HepG2 (cell line): ENCODE measurements at regions not wholly inside any gene's neighbourhood (a gene's known extent, or its start where the extent isn't known, plus 50 kb on each side); places are given as distances from the start of the nearest gene placed in this dataset.

ENCODE experiments used
- ATAC-seq: fragments of 200-7000 bp; cut with Tn5 transposase; 3 replicates; pipeline ENCODE4 v1.9.1; 2020; ENCODE audit warnings: mild to moderate bottlenecking, moderate library complexity
- BruUV-seq: library from RNA; stranded (reverse); fragments of 400-500 nt; replicated peaks from 2 replicates; lab custom pipeline; 2021; lab: Mats Ljungman, UMichigan
- CTCF ChIA-PET: fragments of 300-600 bp; formaldehyde crosslinking; extraction: SDS; loops from one replicate; lab custom pipeline; 2021; ENCODE audit warnings: low total read pairs, inconsistent platforms, low intra/inter-chr PET ratio; lab: Yijun Ruan, JAX
- POLR2A ChIA-PET: fragments of 350-600 bp; sonication (Branson Sonifier 250); formaldehyde crosslinking; loops from one replicate; lab custom pipeline; 2020; ENCODE audit warnings: antibody characterized with exemption, inconsistent platforms; lab: Yijun Ruan, JAX
- DNase-seq: peaks from one replicate; pipeline ENCODE4 v3.0.0-alpha.2; 2015; ENCODE audit warnings: low spot score
- FAIRE-seq: peaks from 3 replicates; lab custom pipeline; 2011; peaks lifted over from hg19 to GRCh38; lab: Jason Lieb, UNC
- H2AFZ ChIP-seq: one replicate; pipeline ENCODE4 v1.6.1; 2011; ENCODE audit warnings: low read length, inconsistent platforms
- H3K27ac ChIP-seq: fragments of 300-600 bp; 3 replicates; pipeline ENCODE4 v1.8.0; 2011; ENCODE audit warnings: mixed run types, mild to moderate bottlenecking, mixed read lengths, low read length, inconsistent platforms; ENCODE audit not compliant: insufficient read depth; ENCODE audit errors: extremely low read length
- H3K27me3 ChIP-seq, 2 experiments: fragments of 200-600 bp in 1 of 2; 2 replicates in 1 of 2; 3 replicates in 1 of 2; pipeline versions ENCODE4 v1.6.0 to v1.8.0; 2011; ENCODE audit warnings: low read length in 2 of 2, mild to moderate bottlenecking in 2 of 2, moderate library complexity in 2 of 2, inconsistent platforms in 1 of 2; ENCODE audit not compliant: insufficient read depth in 2 of 2, control insufficient read depth in 1 of 2
- H3K36me3 ChIP-seq, 2 experiments: fragments of 200-600 bp in 1 of 2; replicated peaks in 1 of 2; 2 replicates in 1 of 2; 3 replicates in 1 of 2; pipeline versions ENCODE4 v1.5.1 to v1.8.0; 2011; ENCODE audit warnings: low read length in 2 of 2, inconsistent platforms in 1 of 2; ENCODE audit not compliant: insufficient read depth in 2 of 2, control insufficient read depth in 1 of 2
- H3K4me1 ChIP-seq: 2 replicates; pipeline ENCODE4 v1.5.1; 2012; ENCODE audit warnings: low read length, inconsistent platforms; ENCODE audit not compliant: insufficient read depth
- H3K4me2 ChIP-seq: 2 replicates; pipeline ENCODE4 v1.6.0; 2011; ENCODE audit warnings: low read depth, low read length, inconsistent platforms
- H3K4me3 ChIP-seq, 3 experiments: fragments of 200-600 bp in 1 of 3; sonication (generic), shearing (Covaris generic) in 1 of 3; replicated peaks in 1 of 3; 2 replicates each; pipeline ENCODE4 v1.5.1; 2011 to 2016; ENCODE audit warnings: low read length in 3 of 3, inconsistent platforms in 2 of 3, low read depth in 2 of 3, mild to moderate bottlenecking in 2 of 3, control low read depth in 1 of 3, mixed read lengths in 1 of 3; ENCODE audit not compliant: insufficient read depth in 1 of 3
- H3K79me2 ChIP-seq: one replicate; pipeline ENCODE4 v1.6.1; 2011; ENCODE audit warnings: low read length, inconsistent platforms; ENCODE audit not compliant: insufficient read depth
- H3K9ac ChIP-seq: 2 replicates; pipeline ENCODE4 v1.6.0; 2011; ENCODE audit warnings: mild to moderate bottlenecking, low read depth, low read length, inconsistent platforms; ENCODE audit not compliant: insufficient read depth
- H3K9me3 ChIP-seq: 2 replicates; pipeline ENCODE4 v1.5.1; 2012; ENCODE audit warnings: mild to moderate bottlenecking, low read length
- H4K20me1 ChIP-seq: 2 replicates; pipeline ENCODE4 v1.6.0; 2011; ENCODE audit warnings: inconsistent platforms, mild to moderate bottlenecking, low read length, moderate library complexity; ENCODE audit not compliant: insufficient read depth
- BCLAF1 ChIP-seq: fragments of 450-650 bp; IDR thresholded peaks from 2 replicates; pipeline ENCODE4 v1.6.1; 2017; ENCODE audit warnings: mild to moderate bottlenecking
- MAFF ChIP-seq: IDR thresholded peaks from 2 replicates; pipeline ENCODE4 v1.6.1; 2011; ENCODE audit warnings: low read depth, low read length, improper control_type of control experiment
- SOX13 ChIP-seq, 3 experiments: fragments of 450-650 bp in 1 of 3; sonication (generic) in 1 of 3; formaldehyde crosslinking in 1 of 3; IDR thresholded peaks in 2 of 3; conservative IDR thresholded peaks in 1 of 3; 2 replicates each; pipeline versions ENCODE4 v1.5.0 to v1.6.1; 2016 to 2020; ENCODE audit warnings: antibody characterized with exemption in 1 of 3, mild to moderate bottlenecking in 1 of 3, missing compliant biosample characterization in 1 of 3, missing genetic modification reagents in 1 of 3, moderate library complexity in 1 of 3
- TRAFD1 ChIP-seq: sonication (generic); formaldehyde crosslinking; IDR thresholded peaks from 2 replicates; pipeline ENCODE4 v1.5.1; 2020; ENCODE audit warnings: missing genetic modification reagents, mild to moderate bottlenecking, borderline replicate concordance
- ZBED4 ChIP-seq: sonication (generic); formaldehyde crosslinking; IDR thresholded peaks from 2 replicates; pipeline ENCODE4 v1.4.0; 2020; ENCODE audit warnings: missing genetic modification reagents, borderline replicate concordance
- ZNF282 ChIP-seq: fragments of 450-650 bp; IDR thresholded peaks from 2 replicates; pipeline ENCODE4 v1.6.1; 2018; ENCODE audit not compliant: partially characterized antibody
- ZNF530 ChIP-seq: sonication (generic); formaldehyde crosslinking; IDR thresholded peaks from 2 replicates; pipeline ENCODE4 v1.5.0; 2020; ENCODE audit warnings: low read depth, mild to moderate bottlenecking, missing genetic modification reagents
- ZNF550 ChIP-seq: sonication (generic); formaldehyde crosslinking; IDR thresholded peaks from 2 replicates; pipeline ENCODE4 v1.4.0; 2020; ENCODE audit warnings: mild to moderate bottlenecking, missing genetic modification reagents, borderline replicate concordance
- ZNF616 ChIP-seq: sonication (generic); formaldehyde crosslinking; IDR thresholded peaks from 2 replicates; pipeline ENCODE4 v1.5.0; 2020; ENCODE audit warnings: low read depth, mild to moderate bottlenecking, missing genetic modification reagents
- ZNF747 ChIP-seq: sonication (generic); formaldehyde crosslinking; IDR thresholded peaks from 2 replicates; pipeline ENCODE4 v1.8.1; 2023; ENCODE audit warnings: missing genetic modification reagents, mild to moderate bottlenecking, borderline replicate concordance
- WGBS: methylation state at CpG from one replicate; pipeline ENCODE4 v1.1.6; 2017; ENCODE audit warnings: low lambda C conversion rate; 5-methylcytosine and 5-hydroxymethylcytosine counted together
- in situ Hi-C: cut with HindIII; loops from 2 replicates; pipeline ENCODE4 v1.10.0; 2017; ENCODE audit warnings: low pct_unique_long_range_greater_than_20kb; ENCODE audit not compliant: extremely low pct_ligation_motif_present
- intact Hi-C: fragments of 100-400 bp; cut with micrococcal nuclease; formaldehyde crosslinking; loops from one replicate; pipeline ENCODE4 v1.10.0; 2022; ENCODE audit not compliant: unreplicated experiment

GRCh38 chr5:152140347-152140746, 215.7 kb upstream of the GLRA1 start (continued):
- TF ChIP-seq ZNF530 (CRISPR knock-in tag) = no peak
- no peak for TF ChIP-seq SOX13 (IDR thresholded peaks at IDR 0.05)
- TF ChIP-seq SOX13 (CRISPR knock-in tag; conservative IDR thresholded peaks at IDR 0.05 in 1 of 2, IDR thresholded peaks at IDR 0.05 in 1 of 2) = no peak
- TF ChIP-seq TRAFD1 = no peak
- TF ChIP-seq MAFF = no peak
- no peak for TF ChIP-seq BCLAF1
- TF ChIP-seq ZNF747 (CRISPR knock-in tag) = no peak
- TF ChIP-seq ZNF282 = no peak
- TF ChIP-seq ZNF550 (CRISPR knock-in tag) = no peak
- no peak for TF ChIP-seq ZNF616 (CRISPR knock-in tag)
- TF ChIP-seq, all 625 proteins: peak for 0

- CTCF ChIA-PET = no interaction called here
- no peaks in the 10 kb centered on the region for H3K4me1 ChIP-seq
- intact Hi-C loops (no loop called here), in situ Hi-C loops (no loop called here)
- H3K4me2 ChIP-seq = no peak overlapping the region
- no peaks in the 10 kb centered on the region for H4K20me1 ChIP-seq
- ATAC-seq (no peak), DNase-seq (no peak), FAIRE-seq (no peak)
- H3K27me3 ChIP-seq = no peaks in the 10 kb centered on the region
- H3K9ac ChIP-seq = no peak overlapping the region
- H3K9me3 ChIP-seq = no peaks in the 10 kb centered on the region
- H3K79me2 ChIP-seq = no peaks in the 10 kb centered on the region
- no peak overlapping the region for H3K27ac ChIP-seq
- TF ChIP-seq ZBED4 (CRISPR knock-in tag) (no peak), TRAFD1 (no peak)
- no peak overlapping the region for H3K4me3 ChIP-seq
- BruUV-seq = no TSS peak
- no peaks in the 10 kb centered on the region for H3K36me3 ChIP-seq
- 0% methylated on average over 4 of the region's 4 CpGs for WGBS
- POLR2A ChIA-PET = no interaction called here
- H2AFZ ChIP-seq = no peak overlapping the region
These were observed 212.4 kb upstream of the GLRA1 start for GRCh38 chr5:152137063-152137462.
